Activated CD8-positive, alpha-beta T cell treated with anti-CD3 and anti-CD28 coated beads, Interleukin-2, amount 10 ng/mL, durations not matched to agents 7 days and 5 days (primary cell): ENCODE measurements at regions not wholly inside any gene's neighbourhood (a gene's known extent, or its start where the extent isn't known, plus 50 kb on each side); places are given as distances from the start of the nearest gene placed in this dataset.

Experiments
- ATAC-seq: fragments of 150-1000 bp; cut with Tn5 transposase; one replicate; pipeline ENCODE4 v1.10.0; 2021; ENCODE audit warnings: moderate library complexity
- CTCF ChIA-PET: fragments of 350-600 bp; sonication (Branson Sonifier 250); formaldehyde crosslinking; loops from one replicate; lab custom pipeline; 2021; ENCODE audit warnings: antibody characterized with exemption; lab: Charles Lee
- POLR2A ChIA-PET: fragments of 350-600 bp; sonication (Branson Sonifier 250); formaldehyde crosslinking; loops from one replicate; lab custom pipeline; 2021; ENCODE audit warnings: antibody characterized with exemption; lab: Charles Lee
- DNase-seq: peaks from one replicate; pipeline ENCODE4 v3.0.0-alpha.2; 2020
- H3K27ac Mint-ChIP-seq: one replicate; pipeline ENCODE4 v1.8.0; 2021; ENCODE audit warnings: mild to moderate bottlenecking, mixed read lengths
- H3K27me3 Mint-ChIP-seq: one replicate; pipeline ENCODE4 v1.8.0; 2021; ENCODE audit warnings: low read depth, mixed read lengths
- H3K36me3 Mint-ChIP-seq: one replicate; pipeline ENCODE4 v1.8.0; 2021; ENCODE audit warnings: low read depth, mixed read lengths
- H3K4me1 Mint-ChIP-seq: one replicate; pipeline ENCODE4 v1.8.0; 2021; ENCODE audit warnings: low read depth, mixed read lengths
- H3K4me3 Mint-ChIP-seq: one replicate; pipeline ENCODE4 v1.8.0; 2021; ENCODE audit warnings: mild to moderate bottlenecking, mixed read lengths
- H3K9me3 Mint-ChIP-seq: one replicate; pipeline ENCODE4 v1.8.0; 2022; ENCODE audit warnings: mixed read lengths; ENCODE audit not compliant: insufficient read depth

- DNase-seq: no peak
- CTCF ChIA-PET: interaction anchor here (1.1 kb wide), 1 partner anchor 126 kb away, joined by 3 read pairs; no protein-coding TSS in a partner anchor
- no peaks in the 10 kb centered on the region for H3K9me3 Mint-ChIP-seq
- no peak for ATAC-seq
- no peaks in the 10 kb centered on the region for H3K4me1 Mint-ChIP-seq
- H3K4me3 Mint-ChIP-seq: no peak overlapping the region
- POLR2A ChIA-PET: no interaction called here
- no peak overlapping the region for H3K27ac Mint-ChIP-seq
- H3K27me3 Mint-ChIP-seq: peaks cover 31% of the 10 kb centered on the region
- H3K36me3 Mint-ChIP-seq: no peaks in the 10 kb centered on the region
Observed at GRCh38 chr6:2508071-2508470, 242.7 kb downstream of the MYLK4 start.

GRCh38 chr6:2507521-2508037 is 243.1 kb downstream of the MYLK4 start:
- POLR2A ChIA-PET: no interaction called here
- CTCF ChIA-PET: no interaction called here
- Mint-ChIP-seq H3K36me3 (no peaks in the 10 kb centered on the region), H3K27me3 (peaks cover 31% of the 10 kb centered on the region), H3K4me3 (no peak overlapping the region), H3K4me1 (no peaks in the 10 kb centered on the region), H3K9me3 (no peaks in the 10 kb centered on the region), H3K27ac (no peak overlapping the region)
- no peak for DNase-seq
- ATAC-seq: no peak

DNA sequence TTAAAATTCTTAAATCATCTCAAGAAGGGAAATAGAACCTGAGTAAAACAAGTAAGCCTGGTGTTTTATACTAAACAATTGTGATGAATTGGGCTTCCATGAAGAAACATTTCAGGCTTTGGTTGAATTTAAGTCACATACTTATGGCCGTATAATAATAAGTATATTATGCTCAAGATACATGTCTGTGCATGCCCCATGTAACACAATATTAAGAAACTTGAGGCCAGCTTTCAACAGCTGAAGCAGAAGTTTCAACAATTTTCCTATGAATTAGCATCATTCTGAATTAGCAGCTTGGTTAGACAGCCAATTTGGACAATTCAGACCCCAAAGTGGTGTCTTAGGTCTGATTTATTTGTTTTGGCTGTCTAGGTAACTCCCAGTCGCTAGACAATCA is 243.7 kb downstream of the MYLK4 start:
- no peaks in the 10 kb centered on the region for H3K4me1 Mint-ChIP-seq
- ChIA-PET CTCF (no interaction called here), POLR2A (no interaction called here)
- peaks cover 31% of the 10 kb centered on the region for H3K27me3 Mint-ChIP-seq
- no peak for ATAC-seq
- H3K36me3 Mint-ChIP-seq: no peaks in the 10 kb centered on the region
- H3K4me3 Mint-ChIP-seq: no peak overlapping the region
- H3K27ac Mint-ChIP-seq: no peak overlapping the region
- no peaks in the 10 kb centered on the region for H3K9me3 Mint-ChIP-seq
- DNase-seq: no peak

GRCh38 chr6:2505624-2506023 is 245.1 kb downstream of the MYLK4 start:
- DNase-seq: no peak
- H3K27ac Mint-ChIP-seq: no peak overlapping the region
- no peaks in the 10 kb centered on the region for H3K36me3 Mint-ChIP-seq
- no peak overlapping the region for H3K4me3 Mint-ChIP-seq
- POLR2A ChIA-PET: no interaction called here
- no peaks in the 10 kb centered on the region for H3K4me1 Mint-ChIP-seq
- CTCF ChIA-PET: no interaction called here
- no peaks in the 10 kb centered on the region for H3K9me3 Mint-ChIP-seq
- H3K27me3 Mint-ChIP-seq: peaks cover 27% of the 10 kb centered on the region
- ATAC-seq: no peak

DNA sequence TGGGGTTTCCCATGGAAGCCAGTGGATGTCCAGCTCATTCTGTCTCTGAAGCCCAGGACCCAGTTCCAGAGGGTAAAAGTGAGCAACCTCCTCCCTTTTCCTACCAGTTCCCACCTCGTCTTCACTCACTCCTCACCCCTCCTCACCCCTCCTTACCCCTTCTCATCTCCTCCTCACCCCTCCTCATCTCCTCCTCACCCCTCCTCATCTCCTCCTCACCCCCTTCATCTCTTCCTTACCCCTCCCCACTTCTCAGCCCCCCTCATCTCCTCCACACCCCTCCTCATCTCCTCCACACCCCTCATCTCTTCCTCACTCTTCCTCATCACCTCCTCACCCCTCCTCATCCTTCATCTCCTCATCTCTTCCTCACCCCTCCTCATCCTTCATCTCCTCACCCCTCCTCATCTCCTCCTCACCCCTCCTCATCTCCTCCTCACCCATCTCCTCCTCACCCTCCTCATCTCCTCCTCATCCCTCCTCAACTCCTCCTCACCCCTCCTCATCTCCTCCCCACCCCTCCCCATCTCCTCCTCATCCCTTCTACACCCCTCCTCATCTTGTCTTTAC is 246.1 kb downstream of the MYLK4 start:
- Mint-ChIP-seq H3K4me3 (no peak overlapping the region), H3K27ac (no peak overlapping the region), H3K9me3 (no peaks in the 10 kb centered on the region), H3K27me3 (peaks cover 27% of the 10 kb centered on the region), H3K4me1 (no peaks in the 10 kb centered on the region), H3K36me3 (no peaks in the 10 kb centered on the region)
- ChIA-PET POLR2A (no interaction called here), CTCF (no interaction called here)
- DNase-seq: no peak
- no peak for ATAC-seq

DNA sequence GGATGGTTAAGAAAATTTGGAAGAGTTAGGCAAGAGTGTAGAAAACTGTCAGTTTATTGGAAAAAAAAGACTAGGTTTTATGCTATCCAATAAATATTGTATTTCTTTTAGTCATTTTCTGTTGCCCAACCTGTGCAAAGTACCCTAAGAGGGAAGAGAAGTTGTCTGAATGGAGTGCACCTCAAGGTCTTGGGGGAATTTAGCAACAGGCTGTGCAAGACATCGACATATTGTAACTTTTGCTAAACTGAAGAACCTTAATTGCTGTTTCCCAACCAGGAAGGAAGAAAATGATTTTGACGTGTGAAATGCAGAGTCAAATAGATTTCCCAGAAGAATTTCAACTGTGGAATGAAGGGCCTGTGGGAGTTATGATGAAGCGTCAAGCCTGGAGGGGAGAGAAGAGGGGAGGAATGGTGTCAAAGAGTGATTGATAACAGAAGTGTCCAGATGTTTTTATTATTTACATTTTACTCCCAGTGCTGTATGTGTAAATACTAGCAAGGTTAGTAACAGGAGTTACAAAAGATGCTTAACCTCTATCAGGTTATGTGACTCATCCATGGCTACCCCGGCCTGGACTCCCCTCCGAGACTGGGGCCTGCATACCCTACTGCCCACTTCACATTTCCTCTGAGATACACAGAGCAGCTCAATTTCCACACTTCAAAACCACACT is 246.8 kb downstream of the MYLK4 start:
- Mint-ChIP-seq H3K4me3 (no peak overlapping the region), H3K27ac (no peak overlapping the region), H3K9me3 (no peaks in the 10 kb centered on the region), H3K4me1 (no peaks in the 10 kb centered on the region), H3K36me3 (no peaks in the 10 kb centered on the region), H3K27me3 (peaks cover 30% of the 10 kb centered on the region)
- ATAC-seq (no peak), DNase-seq (no peak)
- CTCF ChIA-PET: no interaction called here
- POLR2A ChIA-PET: no interaction called here

- ChIA-PET POLR2A (no interaction called here), CTCF (no interaction called here)
- Mint-ChIP-seq H3K27me3 (peaks cover 27% of the 10 kb centered on the region), H3K27ac (no peak overlapping the region), H3K4me1 (no peaks in the 10 kb centered on the region), H3K9me3 (no peaks in the 10 kb centered on the region), H3K4me3 (no peak overlapping the region), H3K36me3 (no peaks in the 10 kb centered on the region)
- ATAC-seq: no peak
- DNase-seq: no peak
Observed at GRCh38 chr6:2502998-2503674, 247.6 kb downstream of the MYLK4 start.

- no peak overlapping the region for H3K4me3 Mint-ChIP-seq
- no peaks in the 10 kb centered on the region for H3K36me3 Mint-ChIP-seq
- ChIA-PET POLR2A (no interaction called here), CTCF (interaction anchor here (0.7 kb wide), 1 partner anchor 54 kb away, joined by 3 read pairs; no protein-coding TSS in a partner anchor)
- H3K4me1 Mint-ChIP-seq: no peaks in the 10 kb centered on the region
- no peak overlapping the region for H3K27ac Mint-ChIP-seq
- H3K27me3 Mint-ChIP-seq: peaks cover 21% of the 10 kb centered on the region
- H3K9me3 Mint-ChIP-seq: no peaks in the 10 kb centered on the region
- DNase-seq: no peak
- no peak for ATAC-seq
Observed at GRCh38 chr6:2502096-2502997, 248.4 kb downstream of the MYLK4 start.

GRCh38 chr6:2497922-2498623 is 252.6 kb downstream of the MYLK4 start:
- DNase-seq: no peak
- Mint-ChIP-seq H3K9me3 (no peaks in the 10 kb centered on the region), H3K4me1 (no peaks in the 10 kb centered on the region), H3K36me3 (no peaks in the 10 kb centered on the region), H3K27ac (no peak overlapping the region), H3K27me3 (peaks cover 4% of the 10 kb centered on the region), H3K4me3 (no peak overlapping the region)
- CTCF ChIA-PET: no interaction called here
- POLR2A ChIA-PET: no interaction called here
- ATAC-seq: no peak

- Mint-ChIP-seq H3K4me1 (no peaks in the 10 kb centered on the region), H3K27ac (no peak overlapping the region), H3K9me3 (no peaks in the 10 kb centered on the region), H3K27me3 (peaks cover 4% of the 10 kb centered on the region), H3K36me3 (no peaks in the 10 kb centered on the region), H3K4me3 (no peak overlapping the region)
- POLR2A ChIA-PET: no interaction called here
- no peak for DNase-seq
- CTCF ChIA-PET: no interaction called here
- no peak for ATAC-seq
Observed at GRCh38 chr6:2496291-2496690, 250.9 kb upstream of the GMDS start.
